Progenitor cell of endocrine pancreas (in vitro differentiated cells): ENCODE measurements at regions not wholly inside any gene's neighbourhood (a gene's known extent, or its start where the extent isn't known, plus 50 kb on each side); places are given as distances from the start of the nearest gene placed in this dataset.

Experiments
- DNase-seq: peaks from one replicate; pipeline ENCODE4 v3.0.0; 2021; ENCODE audit warnings: low spot score; ENCODE audit not compliant: unreplicated experiment
- H3K27ac Mint-ChIP-seq: 2 replicates; pipeline ENCODE4 v1.8.0; 2021; ENCODE audit warnings: mild to moderate bottlenecking, moderate library complexity, mixed read lengths
- H3K27me3 Mint-ChIP-seq: 2 replicates; pipeline ENCODE4 v1.8.0; 2021; ENCODE audit warnings: mixed read lengths
- H3K36me3 Mint-ChIP-seq: 2 replicates; pipeline ENCODE4 v1.8.0; 2022; ENCODE audit warnings: mixed read lengths; ENCODE audit not compliant: insufficient read depth
- H3K4me1 Mint-ChIP-seq: 2 replicates; pipeline ENCODE4 v1.8.0; 2021; ENCODE audit warnings: low read depth, mixed read lengths
- H3K4me3 Mint-ChIP-seq: 2 replicates; pipeline ENCODE4 v1.8.0; 2021; ENCODE audit warnings: low read depth, mild to moderate bottlenecking, moderate library complexity, mixed read lengths
- H3K9me3 Mint-ChIP-seq: 2 replicates; pipeline ENCODE4 v1.8.0; 2021; ENCODE audit warnings: low read depth, mixed read lengths
- CTCF ChIP-seq: fragments of 200-600 bp; sonication (generic); IDR thresholded peaks from one replicate; pipeline ENCODE4 v1.5.0; 2021; ENCODE audit warnings: antibody characterized with exemption, mild to moderate bottlenecking; ENCODE audit not compliant: unreplicated experiment

DNA sequence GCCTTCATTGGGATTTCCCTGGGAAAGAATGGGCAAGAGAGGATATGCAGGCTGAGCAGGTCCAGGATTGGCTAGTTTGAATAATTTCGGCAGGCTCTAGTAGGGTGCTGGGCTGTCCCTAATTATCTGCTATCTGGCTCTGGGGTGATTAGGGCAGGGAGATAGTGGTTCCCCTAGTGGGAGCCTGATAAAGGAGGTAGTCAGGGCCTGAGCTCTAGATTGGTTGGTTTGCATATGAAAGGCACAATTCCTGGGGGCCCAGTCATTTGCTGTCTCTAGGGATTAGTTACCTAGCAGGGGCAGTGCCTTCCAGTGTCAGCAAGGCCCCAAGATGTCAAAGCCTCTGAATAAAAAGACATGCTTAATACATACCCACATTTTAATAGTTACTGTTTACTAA lies 690.1 kb upstream of the KLHL29 start:
- H3K9me3 Mint-ChIP-seq: no peaks in the 10 kb centered on the region
- H3K27ac Mint-ChIP-seq: no peak overlapping the region
- no peaks in the 10 kb centered on the region for H3K36me3 Mint-ChIP-seq
- no peaks in the 10 kb centered on the region for H3K27me3 Mint-ChIP-seq
- H3K4me1 Mint-ChIP-seq: peaks cover 26% of the 10 kb centered on the region
- no peak for DNase-seq
- TF ChIP-seq CTCF: no peak
- H3K4me3 Mint-ChIP-seq: no peak overlapping the region

GRCh38 chr2:22697054-22697788 lies 687.8 kb upstream of the KLHL29 start:
- no peaks in the 10 kb centered on the region for H3K36me3 Mint-ChIP-seq
- H3K9me3 Mint-ChIP-seq: no peaks in the 10 kb centered on the region
- no peak overlapping the region for H3K27ac Mint-ChIP-seq
- no peak for DNase-seq
- no peak overlapping the region for H3K4me3 Mint-ChIP-seq
- H3K4me1 Mint-ChIP-seq: peaks cover 19% of the 10 kb centered on the region
- TF ChIP-seq CTCF: no peak
- H3K27me3 Mint-ChIP-seq: no peaks in the 10 kb centered on the region

GRCh38 chr2:22701561-22702160 lies 683.3 kb upstream of the KLHL29 start:
- no peaks in the 10 kb centered on the region for H3K36me3 Mint-ChIP-seq
- no peak for TF ChIP-seq CTCF
- DNase-seq: no peak
- no peak overlapping the region for H3K4me3 Mint-ChIP-seq
- no peaks in the 10 kb centered on the region for H3K9me3 Mint-ChIP-seq
- no peaks in the 10 kb centered on the region for H3K4me1 Mint-ChIP-seq
- no peaks in the 10 kb centered on the region for H3K27me3 Mint-ChIP-seq
- no peak overlapping the region for H3K27ac Mint-ChIP-seq

GRCh38 chr2:22703286-22703920 lies 681.6 kb upstream of the KLHL29 start:
- Mint-ChIP-seq H3K27me3 (no peaks in the 10 kb centered on the region), H3K9me3 (peaks cover 4% of the 10 kb centered on the region), H3K27ac (no peak overlapping the region), H3K36me3 (no peaks in the 10 kb centered on the region), H3K4me1 (no peaks in the 10 kb centered on the region), H3K4me3 (no peak overlapping the region)
- no peak for DNase-seq
- TF ChIP-seq CTCF: no peak

- no peak for TF ChIP-seq CTCF
- no peak for DNase-seq
- no peaks in the 10 kb centered on the region for H3K36me3 Mint-ChIP-seq
- no peak overlapping the region for H3K4me3 Mint-ChIP-seq
- peaks cover 12% of the 10 kb centered on the region for H3K9me3 Mint-ChIP-seq
- no peaks in the 10 kb centered on the region for H3K4me1 Mint-ChIP-seq
- no peak overlapping the region for H3K27ac Mint-ChIP-seq
- no peaks in the 10 kb centered on the region for H3K27me3 Mint-ChIP-seq
Measured at GRCh38 chr2:22719396-22719795, 665.6 kb upstream of the KLHL29 start.
